HEK293T (cell line): ENCODE measurements at regions not wholly inside any gene's neighbourhood (a gene's known extent, or its start where the extent isn't known, plus 50 kb on each side); places are given as distances from the start of the nearest gene placed in this dataset.
"Not testable (repeated sequence)": the region's sequence is repeated elsewhere in the genome, so short reads cannot be mapped to it uniquely, and the experiment has no call there.

Source experiments
- CTCF ChIA-PET: fragments of 350-600 bp; formaldehyde crosslinking; extraction: SDS; loops from one replicate; lab custom pipeline; 2021; ENCODE audit warnings: antibody characterized with exemption, inconsistent platforms; lab: Yijun Ruan, JAX
- POLR2A ChIA-PET: fragments of 350-600 bp; formaldehyde crosslinking; extraction: SDS; loops from one replicate; lab custom pipeline; 2020; ENCODE audit warnings: antibody characterized with exemption, inconsistent platforms; lab: Yijun Ruan, JAX
- DNase-seq: peaks from one replicate; pipeline ENCODE4 v3.0.0; 2012; ENCODE audit warnings: mixed read lengths; ENCODE audit errors: extremely low spot score
- ARNT ChIP-seq: fragments of 450-650 bp; IDR thresholded peaks from 2 replicates; pipeline ENCODE4 v1.6.1; 2017; ENCODE audit warnings: mild to moderate bottlenecking
- BHLHE40 ChIP-seq: fragments of 450-650 bp; IDR thresholded peaks from 2 replicates; pipeline ENCODE4 v1.6.1; 2016; ENCODE audit warnings: mild to moderate bottlenecking, moderate library complexity, borderline replicate concordance
- CTBP1 ChIP-seq: fragments of 450-650 bp; IDR thresholded peaks from 2 replicates; pipeline ENCODE4 v1.6.1; 2016; ENCODE audit warnings: borderline replicate concordance
- ELF4 ChIP-seq: fragments of 450-650 bp; IDR thresholded peaks from 2 replicates; pipeline ENCODE4 v1.6.1; 2017; ENCODE audit warnings: antibody characterized with exemption
- FOXA1 ChIP-seq: fragments of 450-650 bp; IDR thresholded peaks from 2 replicates; pipeline ENCODE4 v1.6.1; 2016; ENCODE audit warnings: mild to moderate bottlenecking
- FOXK2 ChIP-seq: fragments of 450-650 bp; IDR thresholded peaks from 2 replicates; pipeline ENCODE4 v1.6.1; 2016; ENCODE audit warnings: mild to moderate bottlenecking
- FOXM1 ChIP-seq: fragments of 450-650 bp; IDR thresholded peaks from 2 replicates; pipeline ENCODE4 v1.6.1; 2017; ENCODE audit warnings: mild to moderate bottlenecking, borderline replicate concordance
- HDGF ChIP-seq: fragments of 450-650 bp; IDR thresholded peaks from 2 replicates; pipeline ENCODE4 v1.6.1; 2017; ENCODE audit warnings: antibody characterized with exemption, borderline replicate concordance
- L3MBTL2 ChIP-seq: fragments of 450-650 bp; conservative IDR thresholded peaks from 2 replicates; pipeline ENCODE4 v1.6.1; 2016; ENCODE audit warnings: mild to moderate bottlenecking
- LEF1 ChIP-seq: fragments of 450-650 bp; IDR thresholded peaks from 2 replicates; pipeline ENCODE4 v1.6.1; 2017; ENCODE audit warnings: mild to moderate bottlenecking, borderline replicate concordance
- NFRKB ChIP-seq: fragments of 450-650 bp; IDR thresholded peaks from 2 replicates; pipeline ENCODE4 v1.6.1; 2016; ENCODE audit warnings: mild to moderate bottlenecking, moderate library complexity
- SP1 ChIP-seq: fragments of 450-650 bp; IDR thresholded peaks from 2 replicates; pipeline ENCODE4 v1.6.1; 2017
- SUZ12 ChIP-seq: fragments of 450-650 bp; IDR thresholded peaks from 2 replicates; pipeline ENCODE4 v1.6.1; 2016; ENCODE audit warnings: mild to moderate bottlenecking
- TARDBP ChIP-seq: fragments of 450-650 bp; IDR thresholded peaks from 2 replicates; pipeline ENCODE4 v1.6.1; 2016
- ZNF384 ChIP-seq: fragments of 450-650 bp; IDR thresholded peaks from 2 replicates; pipeline ENCODE4 v1.6.1; 2016
- TF ChIP-seq, protein P1 (sequence below): fragments of 450-650 bp; IDR thresholded peaks from 2 replicates; pipeline ENCODE4 v1.6.1; 2016

DNA sequence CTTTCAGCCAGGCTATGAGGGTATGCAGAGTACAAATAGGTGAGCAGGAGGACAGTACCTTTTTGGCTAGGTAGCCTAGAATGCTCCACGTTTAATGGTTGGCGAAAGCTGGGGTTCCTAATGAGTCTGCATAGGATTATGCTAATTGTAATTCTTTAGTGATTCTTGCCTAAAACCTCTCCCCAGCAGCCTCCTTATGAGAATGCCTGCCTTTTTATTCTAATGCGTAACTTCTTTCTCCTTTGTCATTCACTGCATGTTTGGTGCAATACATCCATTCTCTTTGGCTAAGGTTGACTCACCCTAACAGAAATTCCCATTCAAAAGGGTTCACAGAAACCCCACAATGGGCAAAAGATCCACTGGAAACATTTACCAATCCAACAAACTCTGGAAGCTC, 752.2 kb downstream of the FSCB start:
- ChIA-PET POLR2A (no interaction called here), CTCF (no interaction called here)
- TF ChIP-seq CTBP1 = no peak
- no peak for TF ChIP-seq FOXK2
- TF ChIP-seq FOXM1 = no peak
- TF ChIP-seq HDGF = no peak
- TF ChIP-seq SUZ12 = no peak
- no peak for TF ChIP-seq ZNF384
- TF ChIP-seq SP1 = no peak
- TF ChIP-seq LEF1 = no peak
- no peak for TF ChIP-seq ARNT
- TF ChIP-seq L3MBTL2 = no peak
- TF ChIP-seq BHLHE40 = no peak
- TF ChIP-seq, protein P1, sequence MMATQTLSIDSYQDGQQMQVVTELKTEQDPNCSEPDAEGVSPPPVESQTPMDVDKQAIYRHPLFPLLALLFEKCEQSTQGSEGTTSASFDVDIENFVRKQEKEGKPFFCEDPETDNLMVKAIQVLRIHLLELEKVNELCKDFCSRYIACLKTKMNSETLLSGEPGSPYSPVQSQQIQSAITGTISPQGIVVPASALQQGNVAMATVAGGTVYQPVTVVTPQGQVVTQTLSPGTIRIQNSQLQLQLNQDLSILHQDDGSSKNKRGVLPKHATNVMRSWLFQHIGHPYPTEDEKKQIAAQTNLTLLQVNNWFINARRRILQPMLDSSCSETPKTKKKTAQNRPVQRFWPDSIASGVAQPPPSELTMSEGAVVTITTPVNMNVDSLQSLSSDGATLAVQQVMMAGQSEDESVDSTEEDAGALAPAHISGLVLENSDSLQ = no peak
- TF ChIP-seq TARDBP = no peak
- TF ChIP-seq FOXA1 = no peak
- TF ChIP-seq NFRKB = no peak
- DNase-seq = no peak

DNA sequence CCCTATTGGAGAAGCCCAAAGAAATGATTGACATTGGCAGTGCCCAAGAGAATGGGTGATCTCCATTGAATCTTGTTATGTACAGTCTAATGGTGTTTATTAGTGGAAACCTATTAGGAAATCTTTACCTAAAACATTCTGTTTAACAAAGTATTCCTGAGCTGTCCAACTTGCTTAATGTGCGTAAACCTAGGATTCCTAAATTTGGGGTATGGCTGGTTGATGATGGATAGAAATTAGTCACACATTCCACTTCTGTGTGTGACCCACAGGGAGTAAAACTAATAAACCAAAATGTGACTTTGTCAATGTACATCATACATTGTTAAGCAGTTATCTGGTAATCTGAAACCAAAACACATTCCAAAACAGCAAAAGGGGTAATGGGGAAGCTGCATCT, 761.3 kb downstream of the FSCB start:
- no peak for DNase-seq
- POLR2A ChIA-PET = no interaction called here
- CTCF ChIA-PET = no interaction called here
- TF ChIP-seq BHLHE40 = no peak
- TF ChIP-seq NFRKB = no peak
- no peak for TF ChIP-seq SUZ12
- TF ChIP-seq ELF4 = no peak
- no peak for TF ChIP-seq FOXA1
- TF ChIP-seq CTBP1 = no peak
- TF ChIP-seq ZNF384 = no peak
- no peak for TF ChIP-seq LEF1
- TF ChIP-seq, protein P1 = no peak
- TF ChIP-seq HDGF = no peak

DNA sequence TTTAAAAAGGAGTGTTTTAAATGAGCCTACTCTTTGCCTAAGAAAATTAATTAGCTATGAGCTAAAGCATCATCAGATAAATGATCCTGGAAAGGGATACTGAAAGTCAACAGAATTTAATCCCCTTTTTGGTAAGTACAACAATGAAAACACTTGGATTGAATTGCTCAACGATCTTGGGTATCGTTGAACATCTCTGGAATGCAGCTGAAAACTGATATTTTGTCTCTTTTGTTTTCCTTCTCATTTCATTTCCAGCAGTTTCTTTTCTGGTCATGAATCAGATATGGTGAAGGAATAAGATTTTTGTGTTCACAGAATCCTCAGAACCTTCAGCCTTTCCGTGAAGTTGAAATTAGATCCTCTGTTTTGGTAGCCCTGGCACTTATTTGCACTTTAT, 771.2 kb downstream of the FSCB start:
- ChIA-PET CTCF (no interaction called here), POLR2A (no interaction called here)
- TF ChIP-seq FOXA1 (no peak), CTBP1 (no peak), FOXK2 (no peak), SP1 (no peak), ARNT (no peak), TARDBP (no peak), FOXM1 (no peak), NFRKB (no peak), LEF1 (no peak), ZNF384 (no peak), L3MBTL2 (no peak), SUZ12 (no peak), BHLHE40 (no peak), ELF4 (no peak), HDGF (no peak)
- TF ChIP-seq, protein P1 = no peak
- no peak for DNase-seq

GRCh38 chr14:43729143-43729542, 777.9 kb downstream of the FSCB start:
- ChIA-PET CTCF (no interaction called here), POLR2A (no interaction called here)
- no peak for TF ChIP-seq TARDBP
- TF ChIP-seq SP1 = no peak
- TF ChIP-seq ZNF384 = no peak
- no peak for DNase-seq

DNA sequence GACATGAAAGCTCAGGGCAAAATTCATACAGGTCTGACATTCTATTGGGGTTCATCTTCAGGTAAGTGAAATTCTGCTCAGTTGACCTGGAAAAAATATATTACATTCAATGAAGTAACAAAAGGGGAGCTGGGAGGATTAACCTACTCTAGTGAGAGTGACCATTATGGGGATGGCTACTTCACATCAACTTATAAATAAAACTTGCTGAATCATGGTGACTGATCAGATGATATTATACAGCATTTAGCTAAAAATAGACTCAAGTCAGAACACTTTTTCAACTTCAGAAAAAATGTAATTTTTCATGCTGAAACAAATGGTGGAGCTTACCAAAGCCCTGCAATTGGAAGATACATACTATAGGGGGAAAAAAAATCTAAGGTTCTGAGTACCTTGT, 800.2 kb downstream of the FSCB start:
- CTCF ChIA-PET = no interaction called here
- POLR2A ChIA-PET = no interaction called here
- no peak for TF ChIP-seq ZNF384
- no peak for TF ChIP-seq L3MBTL2
- no peak for TF ChIP-seq LEF1
- no peak for DNase-seq

DNA sequence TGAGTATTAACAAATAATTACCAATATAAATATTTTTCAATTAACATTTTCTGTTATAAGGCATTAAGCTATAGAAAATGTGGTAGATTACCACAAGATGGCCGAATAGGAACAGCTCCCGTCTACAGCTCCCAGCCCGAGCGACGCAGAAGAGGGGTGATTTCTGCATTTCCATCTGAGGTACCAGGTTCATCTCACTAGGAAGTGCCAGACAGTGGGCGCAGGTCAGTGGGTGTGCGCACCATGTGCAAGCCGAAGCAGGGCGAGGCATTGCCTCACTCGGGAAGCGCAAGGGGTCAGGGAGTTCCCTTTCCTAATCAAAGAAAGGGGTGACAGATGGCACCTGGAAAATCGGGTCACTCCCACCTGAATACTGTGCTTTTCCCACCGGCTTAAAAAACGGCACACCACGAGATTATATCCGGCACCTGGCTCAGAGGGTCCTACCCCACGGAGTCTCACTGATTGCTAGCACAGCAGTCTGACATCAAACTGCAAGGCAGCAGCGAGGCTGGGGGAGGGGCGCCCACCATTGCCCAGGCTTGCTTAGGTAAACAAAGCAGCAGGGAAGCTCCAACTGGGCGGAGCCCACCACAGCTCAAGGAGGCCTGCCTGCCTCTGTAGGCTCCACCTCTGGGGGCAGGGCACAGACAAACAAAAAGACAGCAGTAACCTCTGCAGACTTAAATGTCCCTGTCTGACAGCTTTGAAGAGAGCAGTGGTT, 808.4 kb downstream of the FSCB start:
- CTCF ChIA-PET, DNase-seq, POLR2A ChIA-PET: not testable (repeated sequence)

DNA sequence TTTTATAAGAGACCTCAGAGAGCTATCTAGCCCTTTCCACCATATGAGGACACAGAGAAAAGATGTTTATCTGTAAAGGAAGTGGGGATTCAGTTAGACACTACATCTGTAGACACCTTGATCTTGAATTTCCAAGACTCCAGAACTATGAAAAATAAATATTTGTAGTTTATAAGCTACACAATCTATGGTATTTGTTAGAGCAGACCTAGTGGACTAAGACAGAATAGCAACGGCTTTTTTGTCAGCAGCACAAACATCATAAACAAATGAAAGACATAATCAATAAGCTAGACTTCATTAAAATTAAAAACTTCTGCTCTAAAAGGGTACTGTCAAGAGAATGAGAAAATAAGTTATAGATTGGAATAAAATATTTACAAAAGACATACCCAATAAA, 810.1 kb downstream of the FSCB start:
- TF ChIP-seq, protein P1 = no peak
- no peak for TF ChIP-seq L3MBTL2
- TF ChIP-seq ZNF384 = no peak
- no peak for DNase-seq
- POLR2A ChIA-PET = no interaction called here
- CTCF ChIA-PET = no interaction called here
